GM12892 (cell line): ENCODE measurements at regions not wholly inside any gene's neighbourhood (a gene's known extent, or its start where the extent isn't known, plus 50 kb on each side); places are given as distances from the start of the nearest gene placed in this dataset.

Experiments used
- POLR2A ChIP-seq: IDR thresholded peaks from 2 replicates; pipeline ENCODE4 v1.6.1; 2011; ENCODE audit warnings: low read depth, low read length, control low read depth
- TAF1 ChIP-seq: IDR thresholded peaks from 2 replicates; pipeline ENCODE4 v1.6.1; 2011; ENCODE audit warnings: low read depth, mild to moderate bottlenecking, control low read depth, low read length, borderline replicate concordance

DNA sequence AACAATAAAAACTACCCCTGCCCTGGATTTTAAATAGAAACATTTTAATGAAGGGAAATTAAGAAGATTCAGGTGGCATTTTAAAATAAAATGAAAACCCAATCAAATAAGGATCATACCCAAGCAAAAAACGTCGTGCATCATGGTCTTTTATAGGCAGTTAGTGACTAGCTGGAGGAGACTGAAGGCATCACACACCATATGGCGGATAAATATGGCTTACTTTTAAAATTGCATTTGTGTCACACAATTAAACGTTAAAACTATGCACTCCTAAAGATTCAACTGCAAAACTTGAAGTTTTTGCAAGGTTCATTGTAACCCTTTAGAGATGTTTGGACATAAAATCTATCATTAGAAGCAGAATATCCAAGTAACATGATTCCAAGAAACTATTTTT lies 200.1 kb upstream of the NRG3 start:
- TF ChIP-seq POLR2A (no peak), TAF1 (no peak)
